Esophagus mucosa (tissue), 1 donor: ENCODE measurements at regions not wholly inside any gene's neighbourhood (a gene's known extent, or its start where the extent isn't known, plus 50 kb on each side); places are given as distances from the start of the nearest gene placed in this dataset.
A peak's percentile ranks its signal among the peaks of the same experiment; 100 is the strongest.
"Not testable (repeated sequence)": the region's sequence is repeated elsewhere in the genome, so short reads cannot be mapped to it uniquely, and the experiment has no call there.

Source experiments
- ATAC-seq: fragments of 200-7000 bp; cut with Tn5 transposase; one replicate; pipeline ENCODE4 v1.9.1; 2020
- donor health status: DM: yes; HTN: yes; CAD: no.

DNA sequence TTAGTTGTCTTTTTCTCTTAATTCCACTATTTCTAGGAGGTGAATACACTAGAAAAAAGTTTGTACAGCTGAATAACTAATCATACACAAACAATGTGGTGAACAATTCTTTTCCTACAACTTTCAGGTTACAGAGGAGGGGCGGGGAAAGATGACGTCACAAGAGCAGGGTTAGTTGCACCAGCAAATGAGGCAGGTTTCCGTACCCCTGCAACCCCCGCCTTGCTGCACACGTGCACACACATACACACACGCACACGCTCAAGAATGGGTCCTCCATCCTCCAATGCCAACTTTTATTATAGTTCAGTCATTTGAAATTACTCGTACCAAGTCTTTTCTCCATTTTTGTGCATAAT, 122.8 kb downstream of the ARL4C start:
- ATAC-seq, result no peak

- ATAC-seq, result peak; percentile 10
Observed at GRCh38 chr2:234373481-234374149, 123.3 kb downstream of the ARL4C start.

GRCh38 chr2:234373060-234373459, 123.8 kb downstream of the ARL4C start:
- peak; percentile 81 for ATAC-seq

GRCh38 chr2:234372506-234372905, 124.4 kb downstream of the ARL4C start:
- ATAC-seq, result no peak

GRCh38 chr2:234368861-234369261, 128.0 kb downstream of the ARL4C start:
- peak; percentile 85 for ATAC-seq

GRCh38 chr2:234366891-234367290, 130.0 kb downstream of the ARL4C start:
- ATAC-seq, result peak; percentile 55

DNA sequence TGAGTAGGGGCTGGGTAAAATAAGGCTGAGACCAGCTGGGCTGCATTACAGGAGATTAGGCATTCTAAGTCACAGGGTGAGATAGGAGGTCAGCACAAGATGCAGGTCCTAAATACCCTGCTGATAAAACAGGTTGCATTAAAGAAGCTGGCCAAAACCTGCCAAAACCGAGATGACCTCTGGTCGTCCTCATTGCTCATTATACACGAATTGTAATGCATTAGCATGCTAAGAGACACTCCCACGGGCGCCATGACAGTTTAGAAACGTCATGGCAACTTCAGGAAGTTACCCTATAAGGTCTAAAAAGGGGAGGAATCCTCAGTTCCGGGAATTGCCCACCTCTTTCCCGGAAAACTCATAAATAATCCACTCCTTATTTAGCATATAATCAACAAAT, 132.2 kb downstream of the ARL4C start:
- ATAC-seq, result no peak

DNA sequence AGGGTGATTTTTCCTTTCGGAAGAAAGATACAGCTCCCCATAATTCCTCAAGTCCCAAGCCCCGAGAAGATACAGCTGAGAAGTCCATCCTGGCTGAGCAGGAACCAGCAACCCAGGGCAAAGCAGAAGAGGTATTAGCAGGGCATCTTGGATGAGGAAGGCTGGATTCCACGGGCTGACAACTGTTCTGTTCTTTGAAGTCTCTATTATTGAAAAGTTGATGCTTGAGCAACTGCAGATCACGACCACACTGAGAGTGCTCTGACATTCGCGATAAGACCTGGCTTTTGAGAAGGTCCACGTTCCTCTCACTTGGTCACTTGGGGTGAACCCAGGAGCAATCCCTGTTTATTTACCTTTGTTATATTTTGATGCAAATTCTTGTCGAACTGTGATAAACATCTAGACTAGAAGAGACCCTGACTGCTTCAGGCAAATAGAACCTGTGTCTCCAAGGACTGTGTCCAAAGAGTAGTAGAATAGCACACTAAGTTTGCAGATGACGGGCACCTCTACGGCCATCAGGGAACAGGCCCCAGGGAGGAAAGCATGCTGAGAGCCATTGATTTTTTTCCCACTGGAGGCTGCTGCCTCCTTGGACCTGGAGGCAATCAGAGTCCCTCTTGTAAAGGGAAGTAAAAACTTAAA, 133.1 kb downstream of the ARL4C start:
- ATAC-seq, result no peak

DNA sequence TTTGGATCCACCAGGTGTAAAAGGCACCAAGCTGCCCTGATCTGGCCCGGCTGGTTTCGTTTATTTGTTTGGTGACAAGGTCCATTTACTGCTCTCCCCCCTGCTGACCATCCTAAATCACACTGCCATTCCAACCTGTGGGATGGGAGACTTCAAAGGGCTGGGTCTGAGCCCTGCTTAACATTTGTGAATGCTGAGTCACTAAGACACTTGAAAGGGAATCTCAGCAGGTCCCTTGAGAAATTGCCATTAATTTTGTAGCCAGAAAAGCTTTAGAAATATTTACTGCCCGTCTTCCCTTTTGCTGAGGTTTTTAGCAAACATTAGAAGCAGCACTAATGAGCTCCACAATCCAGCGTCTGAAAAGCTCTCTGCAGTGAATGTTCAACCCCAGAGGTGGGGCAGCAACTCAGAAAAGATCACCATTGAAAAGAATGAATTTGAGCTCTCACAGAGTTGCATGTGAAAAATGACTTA, 133.8 kb downstream of the ARL4C start:
- ATAC-seq, result no peak

DNA sequence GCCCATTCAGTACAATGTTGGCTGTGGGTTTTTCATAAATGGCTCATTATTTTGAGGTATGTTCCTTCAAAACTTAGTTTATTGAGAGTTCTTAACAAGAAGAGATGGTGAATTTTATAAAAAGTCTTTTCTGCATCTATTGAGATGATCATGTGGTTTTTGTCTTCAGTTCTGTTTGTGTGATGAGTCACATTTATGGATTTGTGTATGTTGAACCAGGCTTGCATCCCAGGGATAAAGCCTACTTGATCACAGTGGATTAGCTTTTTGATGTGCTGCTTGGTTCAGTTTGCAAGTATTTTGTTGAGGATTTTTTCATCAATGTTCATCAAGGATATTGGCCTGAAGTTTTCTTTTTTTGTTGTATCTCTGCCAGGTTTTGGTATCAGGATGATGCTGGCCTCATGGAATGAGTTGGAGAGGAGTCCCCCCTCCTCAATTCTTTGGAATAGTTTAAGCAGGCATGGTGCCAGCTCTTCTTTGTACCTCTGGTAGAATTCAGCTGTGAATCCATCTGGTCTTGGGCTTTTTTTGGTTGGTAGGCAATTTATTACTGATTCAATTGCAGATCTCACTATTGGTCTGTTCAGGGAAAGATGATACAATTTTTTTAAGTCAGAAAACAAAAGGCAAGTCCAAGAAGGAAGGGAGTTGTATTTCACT, 136.4 kb downstream of the ARL4C start:
- not testable (repeated sequence) for ATAC-seq

DNA sequence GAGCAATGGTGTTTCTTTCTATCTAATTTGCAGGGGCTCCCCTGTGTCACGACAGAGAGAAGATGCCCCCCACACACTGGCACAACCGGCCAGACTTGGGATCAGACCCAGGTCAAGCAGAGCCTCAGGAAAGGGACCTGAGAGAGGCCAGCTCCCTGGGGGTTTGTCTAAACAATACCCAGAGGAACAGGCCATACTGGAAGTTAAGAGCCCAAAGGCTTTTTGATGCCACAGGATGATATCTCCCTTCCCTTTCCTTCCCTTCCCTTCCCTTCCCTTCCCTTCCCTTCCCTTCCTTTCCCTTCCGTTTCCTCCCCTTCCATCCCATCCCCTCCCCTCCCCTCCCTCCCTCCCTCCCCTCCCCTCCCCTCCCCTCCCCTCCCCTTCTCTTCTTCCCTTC, 139.2 kb downstream of the ARL4C start:
- no peak for ATAC-seq

DNA sequence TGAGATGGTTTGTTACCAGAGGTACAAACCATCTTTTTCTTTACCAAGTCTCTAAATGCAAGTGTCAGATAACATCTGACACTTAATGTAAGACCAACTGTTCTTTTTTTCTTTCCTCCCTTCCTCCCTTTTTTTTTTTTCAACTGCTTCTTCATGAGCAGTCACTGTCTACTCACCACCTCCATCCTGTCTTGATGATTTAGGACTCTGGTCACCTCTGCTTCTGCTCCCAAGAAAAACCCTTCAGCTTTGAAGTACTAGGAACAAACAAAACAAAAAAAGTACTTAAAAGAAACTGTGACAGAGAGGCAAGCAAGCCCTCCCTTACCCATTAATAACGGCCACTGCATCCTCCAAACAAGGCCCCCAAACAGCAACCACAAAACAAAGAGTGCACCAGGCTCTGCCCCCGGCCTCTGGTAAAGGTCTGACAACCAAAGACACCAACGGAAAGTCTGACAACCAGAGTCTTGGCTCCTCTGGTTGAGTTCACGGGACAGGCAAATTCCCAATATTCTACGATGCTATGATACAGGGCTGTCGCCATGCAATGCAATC, 141.0 kb downstream of the ARL4C start:
- ATAC-seq, result no peak

- no peak for ATAC-seq
Observed at GRCh38 chr2:234355021-234355720, 141.7 kb downstream of the ARL4C start.

- no peak for ATAC-seq
Observed at GRCh38 chr2:234352270-234352669, 144.6 kb downstream of the ARL4C start.

GRCh38 chr2:234351866-234352265, 145.0 kb downstream of the ARL4C start:
- not testable (repeated sequence) for ATAC-seq

GRCh38 chr2:234348081-234348480, 148.8 kb downstream of the ARL4C start:
- ATAC-seq, result no peak

GRCh38 chr2:234345921-234346320, 151.0 kb downstream of the ARL4C start:
- no peak for ATAC-seq

GRCh38 chr2:234344012-234344411, 152.9 kb downstream of the ARL4C start:
- no peak for ATAC-seq

- no peak for ATAC-seq
Observed at GRCh38 chr2:234343372-234343771, 153.5 kb downstream of the ARL4C start.

GRCh38 chr2:234341306-234341985, 155.4 kb downstream of the ARL4C start:
- ATAC-seq, result no peak

GRCh38 chr2:234339501-234339900, 157.4 kb downstream of the ARL4C start:
- ATAC-seq, result no peak

- no peak for ATAC-seq
Observed at GRCh38 chr2:234339011-234339410, 157.9 kb downstream of the ARL4C start.
